Spleen (tissue), 7 donors: ENCODE measurements at regions not wholly inside any gene's neighbourhood (a gene's known extent, or its start where the extent isn't known, plus 50 kb on each side); places are given as distances from the start of the nearest gene placed in this dataset.
"Not testable (repeated sequence)": the region's sequence is repeated elsewhere in the genome, so short reads cannot be mapped to it uniquely, and the experiment has no call there.

Experiments
- POLR2A ChIP-seq, 3 donors: fragments of 450-650 bp; IDR thresholded peaks; one replicate each; pipeline ENCODE4 v1.5.1; 2017; ENCODE audit warnings: antibody characterized with exemption in 3 of 3, mild to moderate bottlenecking in 1 of 3
- POLR2AphosphoS5 ChIP-seq, 3 donors: sonication (generic); formaldehyde crosslinking; IDR thresholded peaks; one replicate each; pipeline ENCODE4 v1.5.1; 2017; ENCODE audit warnings: antibody characterized with exemption in 3 of 3
- TF ChIP-seq, protein P1 (sequence below), 11 experiments: fragments of 200-600 bp in 7 of 11; fragments of 450-650 bp in 4 of 11; sonication (generic) in 4 of 11; IDR thresholded peaks in 8 of 11; conservative IDR thresholded peaks in 3 of 11; 1 replicate in 7 of 11; 2 replicates in 4 of 11; pipeline versions ENCODE4 v1.4.0 to v1.8.0; 2016 to 2021; ENCODE audit warnings: antibody characterized with exemption in 11 of 11, inconsistent platforms in 4 of 11, mild to moderate bottlenecking in 1 of 11
- donor health status: DM: no; HTN: no; CAD: no; lungs with moderate emphysema.
- donor health status: DM: no; HTN: no; CAD: no.
- donor health status: DM: no; HTN: no; CAD: no.

DNA sequence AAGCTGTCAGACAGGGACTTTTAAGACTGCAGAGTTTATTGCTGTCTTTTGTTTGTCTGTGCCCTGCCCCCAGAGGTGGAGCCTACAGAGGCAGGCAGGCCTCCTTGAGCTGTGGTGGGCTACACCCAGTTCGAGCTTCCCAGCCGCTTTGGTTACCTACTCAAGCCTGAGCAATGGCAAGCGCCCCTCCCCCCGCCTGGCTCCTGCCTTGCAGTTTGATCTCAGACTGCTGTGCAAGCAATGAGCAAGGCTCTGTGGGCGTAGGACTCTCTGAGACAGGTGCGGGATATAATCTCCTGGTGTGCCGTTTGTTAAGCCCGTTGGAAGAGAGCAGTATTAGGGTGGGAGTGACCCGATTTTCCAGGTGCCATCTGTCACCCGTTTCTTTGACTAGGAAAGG, 67.8 kb upstream of the ADAMTS3 start:
- TF ChIP-seq, protein P1, sequence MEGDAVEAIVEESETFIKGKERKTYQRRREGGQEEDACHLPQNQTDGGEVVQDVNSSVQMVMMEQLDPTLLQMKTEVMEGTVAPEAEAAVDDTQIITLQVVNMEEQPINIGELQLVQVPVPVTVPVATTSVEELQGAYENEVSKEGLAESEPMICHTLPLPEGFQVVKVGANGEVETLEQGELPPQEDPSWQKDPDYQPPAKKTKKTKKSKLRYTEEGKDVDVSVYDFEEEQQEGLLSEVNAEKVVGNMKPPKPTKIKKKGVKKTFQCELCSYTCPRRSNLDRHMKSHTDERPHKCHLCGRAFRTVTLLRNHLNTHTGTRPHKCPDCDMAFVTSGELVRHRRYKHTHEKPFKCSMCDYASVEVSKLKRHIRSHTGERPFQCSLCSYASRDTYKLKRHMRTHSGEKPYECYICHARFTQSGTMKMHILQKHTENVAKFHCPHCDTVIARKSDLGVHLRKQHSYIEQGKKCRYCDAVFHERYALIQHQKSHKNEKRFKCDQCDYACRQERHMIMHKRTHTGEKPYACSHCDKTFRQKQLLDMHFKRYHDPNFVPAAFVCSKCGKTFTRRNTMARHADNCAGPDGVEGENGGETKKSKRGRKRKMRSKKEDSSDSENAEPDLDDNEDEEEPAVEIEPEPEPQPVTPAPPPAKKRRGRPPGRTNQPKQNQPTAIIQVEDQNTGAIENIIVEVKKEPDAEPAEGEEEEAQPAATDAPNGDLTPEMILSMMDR (IDR thresholded peaks at IDR 0.05 in 8 of 11, conservative IDR thresholded peaks at IDR 0.05 in 3 of 11), result not testable (repeated sequence)
- TF ChIP-seq POLR2A, POLR2AphosphoS5 (IDR thresholded peaks at IDR 0.05): not testable (repeated sequence)
